CD14-positive monocyte (primary cell): ENCODE measurements at regions not wholly inside any gene's neighbourhood (a gene's known extent, or its start where the extent isn't known, plus 50 kb on each side); places are given as distances from the start of the nearest gene placed in this dataset.
"Not testable (repeated sequence)": the region's sequence is repeated elsewhere in the genome, so short reads cannot be mapped to it uniquely, and the experiment has no call there.

Experiments used
- DNase-seq, 3 donors: peaks; one replicate each; pipeline ENCODE4 v3.0.0-alpha.2; 2011 to 2022
- H2AFZ ChIP-seq: 2 replicates; pipeline ENCODE4 v1.6.0; 2012; ENCODE audit warnings: mild to moderate bottlenecking, low read depth, low read length, inconsistent platforms; ENCODE audit not compliant: insufficient read depth, poor library complexity, severe bottlenecking
- H3K27ac ChIP-seq, 2 donors: 1 replicate in 1 of 2; 2 replicates in 1 of 2; pipeline ENCODE4 v1.5.1; 2012 to 2013; ENCODE audit warnings: low read length in 2 of 2, control low read depth in 1 of 2, inconsistent platforms in 1 of 2, low read depth in 1 of 2, mild to moderate bottlenecking in 1 of 2
- H3K27me3 ChIP-seq, 2 donors: one replicate each; pipeline versions ENCODE4 v1.6.0 to v1.6.1; 2011 to 2013; ENCODE audit warnings: low read length in 2 of 2; ENCODE audit not compliant: control insufficient read depth in 2 of 2, insufficient read depth in 2 of 2
- H3K36me3 ChIP-seq, 2 donors: replicated peaks in 1 of 2; 1 replicate in 1 of 2; 2 replicates in 1 of 2; pipeline versions ENCODE4 v1.5.1 to v1.6.1; 2012 to 2013; ENCODE audit warnings: low read length in 2 of 2, control low read depth in 1 of 2, inconsistent platforms in 1 of 2, mild to moderate bottlenecking in 1 of 2; ENCODE audit not compliant: insufficient read depth in 2 of 2, control insufficient read depth in 1 of 2
- H3K4me1 ChIP-seq, 2 donors: 1 replicate in 1 of 2; 2 replicates in 1 of 2; pipeline versions ENCODE4 v1.5.1 to v1.6.1; 2012 to 2013; ENCODE audit warnings: low read length in 2 of 2, control low read depth in 1 of 2, inconsistent platforms in 1 of 2, mild to moderate bottlenecking in 1 of 2, moderate library complexity in 1 of 2; ENCODE audit not compliant: insufficient read depth in 2 of 2, control insufficient read depth in 1 of 2
- H3K4me2 ChIP-seq: replicated peaks from 2 replicates; pipeline ENCODE3; 2012; ENCODE audit warnings: low read length, moderate library complexity, mild to moderate bottlenecking; ENCODE audit not compliant: poor library complexity, severe bottlenecking; ENCODE audit errors: extremely low read depth
- H3K4me3 ChIP-seq, 3 experiments: fragments of 200-600 bp in 1 of 3; sonication (generic) in 1 of 3; replicated peaks in 1 of 3; 1 replicate in 2 of 3; 2 replicates in 1 of 3; pipeline ENCODE4 v1.5.1; 2011 to 2013; ENCODE audit warnings: low read length in 3 of 3, mild to moderate bottlenecking in 3 of 3, control low read depth in 2 of 3, low read depth in 2 of 3, inconsistent platforms in 1 of 3, moderate library complexity in 1 of 3
- H3K79me2 ChIP-seq: 2 replicates; pipeline ENCODE4 v1.6.0; 2012; ENCODE audit warnings: mild to moderate bottlenecking, control low read depth, inconsistent platforms, low read length, moderate library complexity; ENCODE audit not compliant: insufficient read depth
- H3K9ac ChIP-seq: 2 replicates; pipeline ENCODE4 v1.6.0; 2017; ENCODE audit warnings: low read length, mild to moderate bottlenecking; ENCODE audit not compliant: insufficient read depth, poor library complexity, severe bottlenecking
- H3K9me3 ChIP-seq, 2 donors: replicated peaks in 1 of 2; 1 replicate in 1 of 2; 2 replicates in 1 of 2; pipeline versions ENCODE4 v1.5.1 to v1.6.1; 2012 to 2013; ENCODE audit warnings: low read length in 2 of 2, control low read depth in 1 of 2; ENCODE audit not compliant: control insufficient read depth in 1 of 2, insufficient read depth in 1 of 2
- H4K20me1 ChIP-seq: 2 replicates; pipeline ENCODE4 v1.6.0; 2012; ENCODE audit warnings: mild to moderate bottlenecking, low read length, control low read depth, moderate library complexity; ENCODE audit not compliant: insufficient read depth
- H3K27ac Mint-ChIP-seq, 7 donors: one replicate each; pipeline ENCODE4 v1.8.0; 2020; ENCODE audit warnings: mild to moderate bottlenecking in 7 of 7, mixed read lengths in 7 of 7, moderate library complexity in 6 of 7, inconsistent platforms in 2 of 7
- H3K27me3 Mint-ChIP-seq, 3 donors: one replicate each; pipeline ENCODE4 v1.8.0; 2021 to 2022; ENCODE audit warnings: low read depth in 3 of 3, mild to moderate bottlenecking in 3 of 3, mixed read lengths in 3 of 3, moderate library complexity in 3 of 3, inconsistent platforms in 1 of 3
- H3K36me3 Mint-ChIP-seq, 2 donors: one replicate each; pipeline ENCODE4 v1.8.0; 2020; ENCODE audit warnings: mixed read lengths in 2 of 2, inconsistent platforms in 1 of 2, mild to moderate bottlenecking in 1 of 2
- H3K4me1 Mint-ChIP-seq: one replicate; pipeline ENCODE4 v1.8.0; 2020; ENCODE audit warnings: mild to moderate bottlenecking, mixed read lengths
- H3K4me3 Mint-ChIP-seq, 2 donors: one replicate each; pipeline ENCODE4 v1.8.0; 2020; ENCODE audit warnings: mild to moderate bottlenecking in 2 of 2, mixed read lengths in 2 of 2, moderate library complexity in 1 of 2
- H3K9me3 Mint-ChIP-seq, 7 donors: one replicate each; pipeline ENCODE4 v1.8.0; 2020 to 2022; ENCODE audit warnings: mixed read lengths in 7 of 7, mild to moderate bottlenecking in 6 of 7, moderate library complexity in 6 of 7, inconsistent platforms in 2 of 7
- CTCF ChIP-seq: fragments of 200-600 bp; IDR thresholded peaks from one replicate; pipeline ENCODE4 v1.8.0; 2022; ENCODE audit warnings: antibody characterized with exemption, mild to moderate bottlenecking
- WGBS: methylation state at CpG from one replicate; pipeline ENCODE4 v1.1.5; 2013; ENCODE audit warnings: missing lambda C conversion rate; ENCODE audit not compliant: insufficient coverage; 5-methylcytosine and 5-hydroxymethylcytosine counted together
- intact Hi-C, 2 donors: fragments of 100-400 bp; cut with micrococcal nuclease; formaldehyde crosslinking; loops; one replicate each; pipeline versions ENCODE4 v1.15.0 to v1.15.1; 2023

DNA sequence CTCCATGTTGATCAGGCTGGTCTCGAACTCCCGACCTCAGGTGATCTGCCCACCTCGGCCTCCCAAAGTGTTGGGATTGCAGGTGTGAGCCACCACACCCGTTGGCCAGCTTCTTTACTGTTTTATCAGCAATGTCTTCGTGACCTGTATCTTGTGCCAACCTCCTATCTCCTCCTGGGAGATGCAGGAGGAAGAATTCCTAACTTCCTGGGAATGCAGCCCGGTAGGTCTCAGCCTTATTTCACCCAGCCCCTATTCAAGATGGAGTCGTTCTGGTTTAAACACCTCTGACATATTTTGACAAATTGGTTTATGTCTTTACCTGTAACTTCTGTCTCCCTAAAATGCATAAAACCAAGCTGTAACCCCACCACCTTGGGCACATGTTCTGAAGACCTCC is 491.3 kb upstream of the AUTS2 start:
- WGBS = 82% methylated on average over 4 of the region's 7 CpGs
- H2AFZ ChIP-seq, H4K20me1 ChIP-seq, H3K27ac Mint-ChIP-seq, intact Hi-C loops, H3K27me3 Mint-ChIP-seq, DNase-seq, H3K36me3 Mint-ChIP-seq, H3K4me3 Mint-ChIP-seq, H3K4me1 ChIP-seq, H3K4me2 ChIP-seq, H3K9ac ChIP-seq, H3K4me3 ChIP-seq, H3K27ac ChIP-seq, H3K36me3 ChIP-seq, H3K79me2 ChIP-seq, H3K4me1 Mint-ChIP-seq, H3K27me3 ChIP-seq: not testable (repeated sequence)
- peaks cover 6 to 39% (median 14%) of the 10 kb centered on the region in 7 donors for H3K9me3 Mint-ChIP-seq
- peaks cover 4 to 28% of the 10 kb centered on the region in 2 donors for H3K9me3 ChIP-seq

GRCh38 chr7:69108097-69108496 is 490.2 kb upstream of the AUTS2 start:
- H3K9me3 Mint-ChIP-seq = peaks cover 5 to 32% (median 11%) of the 10 kb centered on the region in 7 donors

More at GRCh38 chr7:69108097-69108496, 490.2 kb upstream of the AUTS2 start:
- no peak overlapping the region for H3K27ac Mint-ChIP-seq
- H3K27me3 Mint-ChIP-seq = peaks cover 0 to 2% (median 0%) of the 10 kb centered on the region in 3 donors
- no peaks in the 10 kb centered on the region for H3K27me3 ChIP-seq
- 89% methylated on average over 9 of the region's 10 CpGs for WGBS
- H3K4me3 ChIP-seq = no peak overlapping the region
- no peak overlapping the region for H2AFZ ChIP-seq
- no peaks in the 10 kb centered on the region for H3K79me2 ChIP-seq
- no peaks in the 10 kb centered on the region for H3K36me3 Mint-ChIP-seq
- peaks cover 4 to 22% of the 10 kb centered on the region in 2 donors for H3K9me3 ChIP-seq
- DNase-seq = no peak
- intact Hi-C loops = no loop called here
- no peak overlapping the region for H3K27ac ChIP-seq
- no peak overlapping the region for H3K9ac ChIP-seq
- no peaks in the 10 kb centered on the region for H3K36me3 ChIP-seq
- no peak overlapping the region for H3K4me2 ChIP-seq
- H3K4me1 ChIP-seq = no peaks in the 10 kb centered on the region
- H4K20me1 ChIP-seq = no peaks in the 10 kb centered on the region
- no peak overlapping the region for H3K4me3 Mint-ChIP-seq
- TF ChIP-seq CTCF = no peak
- H3K4me1 Mint-ChIP-seq = no peaks in the 10 kb centered on the region
